Skin epidermis (tissue), 12 donors: ENCODE measurements at regions not wholly inside any gene's neighbourhood (a gene's known extent, or its start where the extent isn't known, plus 50 kb on each side); places are given as distances from the start of the nearest gene placed in this dataset.
A peak's percentile ranks its signal among the peaks of the same experiment; 100 is the strongest.
"Not testable (repeated sequence)": the region's sequence is repeated elsewhere in the genome, so short reads cannot be mapped to it uniquely, and the experiment has no call there.

Experiments
- H3K27ac ChIP-seq, 21 experiments: fragments of 200-600 bp; sonication (generic) in 11 of 21; one replicate each; pipeline ENCODE4 v1.5.0; 2020; ENCODE audit warnings: mild to moderate bottlenecking in 3 of 21, inconsistent platforms in 2 of 21, moderate library complexity in 2 of 21
- H3K4me3 ChIP-seq, 7 experiments: fragments of 200-600 bp; sonication (generic) in 2 of 7; one replicate each; pipeline ENCODE4 v1.5.0; 2020; ENCODE audit warnings: inconsistent platforms in 2 of 7, mild to moderate bottlenecking in 2 of 7, moderate library complexity in 1 of 7

- Histone ChIP-seq H3K4me3 (no peak overlapping the region), H3K27ac (no peak overlapping the region)
Measured at GRCh38 chr20:26154224-26154623, 457.6 kb upstream of the ZNF337 start.

- Histone ChIP-seq H3K4me3 (peak overlapping the region in 1 of 7 experiments; percentile 31), H3K27ac (no peak overlapping the region)
Measured at GRCh38 chr20:26135325-26136110, 438.9 kb upstream of the ZNF337 start.

- Histone ChIP-seq H3K4me3 (peak overlapping the region in 1 of 7 experiments; percentile 21), H3K27ac (no peak overlapping the region)
Measured at GRCh38 chr20:26134606-26135005, 438.0 kb upstream of the ZNF337 start.

- H3K27ac ChIP-seq, H3K4me3 ChIP-seq: not testable (repeated sequence)
Measured at GRCh38 chr20:26133794-26134193, 437.1 kb upstream of the ZNF337 start.

GRCh38 chr20:26120920-26121319 is 424.3 kb upstream of the ZNF337 start:
- not testable (repeated sequence) for H3K27ac ChIP-seq, H3K4me3 ChIP-seq

- not testable (repeated sequence) for H3K4me3 ChIP-seq, H3K27ac ChIP-seq
Measured at GRCh38 chr20:26094498-26094897, 397.8 kb upstream of the ZNF337 start.

GRCh38 chr20:26091921-26092320 is 395.3 kb upstream of the ZNF337 start:
- not testable (repeated sequence) for H3K4me3 ChIP-seq

GRCh38 chr20:26086195-26086594 is 389.5 kb upstream of the ZNF337 start:
- not testable (repeated sequence) for H3K4me3 ChIP-seq, H3K27ac ChIP-seq

More at GRCh38 chr20:26091921-26092320, 395.3 kb upstream of the ZNF337 start:
- not testable (repeated sequence) for H3K27ac ChIP-seq

- H3K27ac ChIP-seq, H3K4me3 ChIP-seq: not testable (repeated sequence)
Measured at GRCh38 chr20:26073972-26074371, 377.3 kb upstream of the ZNF337 start.

- H3K27ac ChIP-seq, H3K4me3 ChIP-seq: not testable (repeated sequence)
Measured at GRCh38 chr20:26059324-26059723, 362.7 kb upstream of the ZNF337 start.

GRCh38 chr20:26058446-26058845 is 361.8 kb upstream of the ZNF337 start:
- H3K27ac ChIP-seq, H3K4me3 ChIP-seq: not testable (repeated sequence)

GRCh38 chr20:26057135-26057752 is 360.6 kb upstream of the ZNF337 start:
- H3K27ac ChIP-seq, H3K4me3 ChIP-seq: not testable (repeated sequence)

- not testable (repeated sequence) for H3K27ac ChIP-seq, H3K4me3 ChIP-seq
Measured at GRCh38 chr20:26025792-26026191, 329.1 kb upstream of the ZNF337 start.

- not testable (repeated sequence) for H3K4me3 ChIP-seq, H3K27ac ChIP-seq
Measured at GRCh38 chr20:26010942-26011276, 314.3 kb upstream of the ZNF337 start.

- H3K27ac ChIP-seq, result peak overlapping the region in 18 of 21 experiments; percentile 9 to 82 (median 68)
- H3K4me3 ChIP-seq, result peak overlapping the region; percentile 36 to 59 (median 48)
Measured at GRCh38 chr20:26010224-26010941, 313.7 kb upstream of the ZNF337 start.

GRCh38 chr20:26009402-26010223 is 313.0 kb upstream of the ZNF337 start:
- H3K4me3 ChIP-seq, result peak overlapping the region; percentile 36 to 59 (median 48)

GRCh38 chr20:26008026-26008425 is 311.4 kb upstream of the ZNF337 start:
- H3K4me3 ChIP-seq, result not testable (repeated sequence)

More at GRCh38 chr20:26009402-26010223, 313.0 kb upstream of the ZNF337 start:
- peak overlapping the region in 18 of 21 experiments; percentile 9 to 82 (median 68) for H3K27ac ChIP-seq

GRCh38 chr20:26006164-26006563 is 309.5 kb upstream of the ZNF337 start:
- H3K4me3 ChIP-seq, H3K27ac ChIP-seq: not testable (repeated sequence)

More at GRCh38 chr20:26008026-26008425, 311.4 kb upstream of the ZNF337 start:
- not testable (repeated sequence) for H3K27ac ChIP-seq

GRCh38 chr20:26003959-26004358 is 307.3 kb upstream of the ZNF337 start:
- H3K27ac ChIP-seq, H3K4me3 ChIP-seq: not testable (repeated sequence)
